ENCODE measurements at regions not wholly inside any gene's neighbourhood (a gene's known extent, or its start where the extent isn't known, plus 50 kb on each side); places are given as distances from the start of the nearest gene placed in this dataset.

- TF ChIP-seq CTCF (IDR thresholded peaks at IDR 0.05) (no peak), POLR2A (IDR thresholded peaks at IDR 0.05) (no peak)
Observed at GRCh38 chrX:5632887-5633286, 595.8 kb downstream of the NLGN4X start.

Measured in lower leg skin (tissue), 3 donors.